Neural cell (in vitro differentiated cells): ENCODE measurements at regions not wholly inside any gene's neighbourhood (a gene's known extent, or its start where the extent isn't known, plus 50 kb on each side); places are given as distances from the start of the nearest gene placed in this dataset.

Experiments used
- H2AFZ ChIP-seq: fragments of 200-600, 300-800 bp; sonication (generic), shearing (Covaris generic); 2 replicates; pipeline ENCODE4 v1.6.0; 2014; ENCODE audit warnings: low read depth, mild to moderate bottlenecking, antibody characterized with exemption, low read length, moderate library complexity
- H3F3A ChIP-seq: fragments of 200-600 bp; shearing (Covaris generic); 2 replicates; pipeline ENCODE4 v1.6.1; 2016; ENCODE audit warnings: mild to moderate bottlenecking, moderate library complexity, mixed read lengths, antibody characterized with exemption, low read length; ENCODE audit not compliant: insufficient read depth, poor library complexity, severe bottlenecking
- H3K27ac ChIP-seq: fragments of 200-600, 300-800 bp; sonication (generic), shearing (Covaris generic); 2 replicates; pipeline ENCODE4 v1.5.1; 2014; ENCODE audit warnings: mild to moderate bottlenecking, low read length, moderate library complexity
- H3K27me3 ChIP-seq: fragments of 300-800, 200-600 bp; sonication (generic), shearing (Covaris generic); 2 replicates; pipeline ENCODE4 v1.6.0; 2014; ENCODE audit warnings: mild to moderate bottlenecking, low read depth, low read length, moderate library complexity; ENCODE audit not compliant: insufficient read depth
- H3K36me3 ChIP-seq: fragments of 300-800, 200-600 bp; sonication (generic), shearing (Covaris generic); 2 replicates; pipeline ENCODE4 v1.5.1; 2014; ENCODE audit warnings: mild to moderate bottlenecking, antibody characterized with exemption, low read length, moderate library complexity; ENCODE audit not compliant: insufficient read depth
- H3K4me2 ChIP-seq: fragments of 300-800, 200-600 bp; sonication (generic), shearing (Covaris generic); 2 replicates; pipeline ENCODE4 v1.6.0; 2014; ENCODE audit warnings: mild to moderate bottlenecking, low read length
- H3K4me3 ChIP-seq: fragments of 300-800, 200-600 bp; sonication (generic), shearing (Covaris generic); 2 replicates; pipeline ENCODE4 v1.5.1; 2014; ENCODE audit warnings: mild to moderate bottlenecking, low read length, moderate library complexity
- H3K79me2 ChIP-seq: fragments of 200-600 bp; shearing (Covaris generic); replicated peaks from 2 replicates; pipeline ENCODE4 v1.6.0; 2014; ENCODE audit warnings: mild to moderate bottlenecking, low read length, moderate library complexity; ENCODE audit not compliant: insufficient read depth
- H3K9ac ChIP-seq: fragments of 300-800, 200-600 bp; sonication (generic), shearing (Covaris generic); 2 replicates; pipeline ENCODE4 v1.6.1; 2016; ENCODE audit warnings: mild to moderate bottlenecking, low read length, mixed read lengths
- H3K9me2 ChIP-seq: fragments of 200-600 bp; shearing (Covaris generic); 2 replicates; pipeline ENCODE4 v1.6.1; 2016; ENCODE audit warnings: mild to moderate bottlenecking, low read length, mixed read lengths; ENCODE audit not compliant: insufficient read depth
- H3K9me3 ChIP-seq: fragments of 200-600, 300-800 bp; sonication (generic), shearing (Covaris generic); 2 replicates; pipeline ENCODE4 v1.6.1; 2016; ENCODE audit warnings: mild to moderate bottlenecking, mixed run types, low read length, moderate library complexity, mixed read lengths
- H4K20me1 ChIP-seq: fragments of 200-600 bp; shearing (Covaris generic); 2 replicates; pipeline ENCODE4 v1.6.1; 2016; ENCODE audit warnings: mild to moderate bottlenecking, mixed run types; ENCODE audit not compliant: insufficient read depth
- CTCF ChIP-seq: fragments of 450-650 bp; IDR thresholded peaks from 2 replicates; pipeline ENCODE4 v1.5.1; 2014; ENCODE audit warnings: antibody characterized with exemption, mild to moderate bottlenecking, moderate library complexity; ENCODE audit not compliant: poor library complexity, severe bottlenecking
- EP300 ChIP-seq: fragments of 450-650 bp; conservative IDR thresholded peaks from 2 replicates; pipeline ENCODE4 v1.6.1; 2014; ENCODE audit warnings: antibody characterized with exemption, mild to moderate bottlenecking, moderate library complexity; ENCODE audit not compliant: poor library complexity, severe bottlenecking
- EZH2 ChIP-seq: fragments of 200-600, 300-800 bp; shearing (Covaris generic), sonication (generic); IDR thresholded peaks from 2 replicates; pipeline ENCODE4 v1.6.1; 2014; ENCODE audit warnings: antibody characterized with exemption, low read length, borderline replicate concordance, mild to moderate bottlenecking; ENCODE audit not compliant: insufficient read depth, poor library complexity, severe bottlenecking
- MXI1 ChIP-seq: fragments of 450-650 bp; conservative IDR thresholded peaks from 2 replicates; pipeline ENCODE4 v1.6.1; 2014; ENCODE audit warnings: antibody characterized with exemption, mild to moderate bottlenecking; ENCODE audit not compliant: poor library complexity, severe bottlenecking
- POLR2AphosphoS5 ChIP-seq: IDR thresholded peaks from 2 replicates; pipeline ENCODE4 v1.6.1; 2012
- RAD21 ChIP-seq: fragments of 450-650 bp; conservative IDR thresholded peaks from 2 replicates; pipeline ENCODE4 v1.6.1; 2014; ENCODE audit warnings: antibody characterized with exemption, mild to moderate bottlenecking, moderate library complexity
- REST ChIP-seq: IDR thresholded peaks from 2 replicates; pipeline ENCODE4 v1.6.1; 2012; ENCODE audit warnings: borderline replicate concordance
- SMC3 ChIP-seq: fragments of 450-650 bp; conservative IDR thresholded peaks from 2 replicates; pipeline ENCODE4 v1.6.1; 2014; ENCODE audit warnings: antibody characterized with exemption, mild to moderate bottlenecking, moderate library complexity; ENCODE audit not compliant: poor library complexity
- TAF1 ChIP-seq: IDR thresholded peaks from 2 replicates; pipeline ENCODE4 v1.6.1; 2012; ENCODE audit warnings: low read depth

DNA sequence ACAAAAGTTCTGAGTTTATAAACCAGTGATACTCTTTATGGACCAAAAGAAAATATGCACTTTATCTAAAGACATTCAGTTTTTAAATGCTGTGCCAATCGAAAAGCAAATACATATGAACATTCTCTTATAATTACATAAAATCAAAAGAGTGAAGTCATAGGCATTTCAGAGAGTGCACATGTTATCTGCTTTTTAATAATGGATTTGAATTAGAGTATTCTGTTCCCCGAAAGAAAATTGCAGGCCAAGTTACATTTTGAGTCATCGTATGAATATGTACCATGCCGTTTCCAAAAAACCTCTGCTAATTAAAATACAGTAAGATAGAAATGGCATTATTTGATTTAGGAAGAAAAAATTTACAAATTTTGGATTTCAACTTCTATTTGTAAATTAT lies 565.7 kb downstream of the ZEB2 start:
- Histone ChIP-seq H3K79me2 (no peaks in the 10 kb centered on the region), H3K9me2 (no peaks in the 10 kb centered on the region), H2AFZ (no peak overlapping the region), H3K27me3 (no peaks in the 10 kb centered on the region), H4K20me1 (no peaks in the 10 kb centered on the region), H3K9me3 (no peaks in the 10 kb centered on the region), H3K27ac (no peak overlapping the region), H3K9ac (no peak overlapping the region), H3K4me3 (no peak overlapping the region), H3K36me3 (no peaks in the 10 kb centered on the region), H3K4me2 (no peak overlapping the region), H3F3A (no peaks in the 10 kb centered on the region)
- TF ChIP-seq SMC3 (no peak), POLR2AphosphoS5 (no peak), EZH2 (no peak), EP300 (no peak), CTCF (no peak), RAD21 (no peak), MXI1 (no peak), REST (no peak), TAF1 (no peak)

GRCh38 chr2:143953451-143954030 lies 566.4 kb downstream of the ZEB2 start:
- Histone ChIP-seq H3K4me3 (no peak overlapping the region), H3K9me3 (no peaks in the 10 kb centered on the region), H2AFZ (no peak overlapping the region), H3K9ac (no peak overlapping the region), H3K27ac (no peak overlapping the region), H3K4me2 (no peak overlapping the region), H3K36me3 (no peaks in the 10 kb centered on the region), H3K27me3 (no peaks in the 10 kb centered on the region), H3F3A (no peaks in the 10 kb centered on the region), H3K9me2 (no peaks in the 10 kb centered on the region), H4K20me1 (no peaks in the 10 kb centered on the region), H3K79me2 (no peaks in the 10 kb centered on the region)
- no peak for TF ChIP-seq CTCF
- TF ChIP-seq RAD21 = no peak
- TF ChIP-seq EZH2 = no peak
- no peak for TF ChIP-seq MXI1
